ENCODE measurements at regions not wholly inside any gene's neighbourhood (a gene's known extent, or its start where the extent isn't known, plus 50 kb on each side); places are given as distances from the start of the nearest gene placed in this dataset.

- DNase-seq = no peak
These were observed 238.5 kb upstream of the KCNMB2 start for GRCh38 chr3:178297740-178298139.

- DNase-seq = no peak
These were observed 235.7 kb upstream of the KCNMB2 start for GRCh38 chr3:178300441-178300959.

GRCh38 chr3:178302966-178303930, 233.0 kb upstream of the KCNMB2 start:
- DNase-seq = no peak

GRCh38 chr3:178304758-178305467, 231.3 kb upstream of the KCNMB2 start:
- no peak for DNase-seq

GRCh38 chr3:178306432-178307115, 229.7 kb upstream of the KCNMB2 start:
- DNase-seq = no peak

- no peak for DNase-seq
These were observed 227.5 kb upstream of the KCNMB2 start for GRCh38 chr3:178308771-178309170.

GRCh38 chr3:178310949-178311348, 225.3 kb upstream of the KCNMB2 start:
- no peak for DNase-seq

- DNase-seq = no peak
These were observed 222.5 kb upstream of the KCNMB2 start for GRCh38 chr3:178313716-178314115.

GRCh38 chr3:178318340-178318739, 217.9 kb upstream of the KCNMB2 start:
- no peak for DNase-seq

GRCh38 chr3:178318941-178319816, 217.1 kb upstream of the KCNMB2 start:
- DNase-seq = no peak

- no peak for DNase-seq
These were observed 215.5 kb upstream of the KCNMB2 start for GRCh38 chr3:178320456-178321351.

GRCh38 chr3:178324356-178324755, 211.9 kb upstream of the KCNMB2 start:
- DNase-seq = no peak

- DNase-seq = no peak
These were observed 210.9 kb upstream of the KCNMB2 start for GRCh38 chr3:178325330-178325729.

GRCh38 chr3:178329936-178330335, 206.3 kb upstream of the KCNMB2 start:
- DNase-seq = no peak

- DNase-seq = no peak
These were observed 202.0 kb upstream of the KCNMB2 start for GRCh38 chr3:178334239-178334638.

- no peak for DNase-seq
These were observed 199.9 kb upstream of the KCNMB2 start for GRCh38 chr3:178336336-178336735.

- DNase-seq = no peak
These were observed 195.7 kb upstream of the KCNMB2 start for GRCh38 chr3:178340506-178340905.

- DNase-seq = no peak
These were observed 194.6 kb upstream of the KCNMB2 start for GRCh38 chr3:178341636-178342035.

- no peak for DNase-seq
These were observed 194.1 kb upstream of the KCNMB2 start for GRCh38 chr3:178342111-178342510.

GRCh38 chr3:178343433-178344038, 192.7 kb upstream of the KCNMB2 start:
- DNase-seq = no peak

GRCh38 chr3:178345944-178346343, 190.3 kb upstream of the KCNMB2 start:
- no peak for DNase-seq

Measured in SIG-M5 (cell line).